GM18868 (cell line): ENCODE measurements at regions not wholly inside any gene's neighbourhood (a gene's known extent, or its start where the extent isn't known, plus 50 kb on each side); places are given as distances from the start of the nearest gene placed in this dataset.
"Not testable (repeated sequence)": the region's sequence is repeated elsewhere in the genome, so short reads cannot be mapped to it uniquely, and the experiment has no call there.

Source experiments
- ATAC-seq: cut with Tn5 transposase; IDR thresholded peaks from one replicate; pipeline ENCODE4 v1.9.1; 2021; ENCODE audit warnings: mild to moderate bottlenecking, moderate library complexity; ENCODE audit not compliant: unreplicated experiment

DNA sequence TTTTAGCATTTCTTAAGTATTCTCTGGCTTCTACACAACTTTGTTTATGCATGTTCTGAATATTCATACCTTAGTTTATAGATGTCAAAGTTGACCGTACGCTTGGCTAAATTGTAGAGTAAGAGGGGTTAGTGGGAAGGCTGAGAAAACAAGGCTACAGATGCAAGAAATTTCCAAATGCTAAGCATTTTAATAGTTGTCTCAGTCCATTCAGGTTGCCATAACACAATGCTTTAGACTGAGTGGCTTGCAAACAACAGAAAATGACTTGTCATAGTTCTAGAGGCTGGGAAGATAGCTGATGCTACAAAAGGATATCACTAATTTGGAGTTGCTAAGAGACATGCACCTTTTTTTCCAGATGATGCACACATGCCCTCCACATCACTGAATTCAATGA lies 53.0 kb upstream of the C1QTNF3 start:
- ATAC-seq, result not testable (repeated sequence)

- ATAC-seq, result not testable (repeated sequence)
Measured at GRCh38 chr5:34099891-34100290, 56.9 kb upstream of the C1QTNF3 start.

- not testable (repeated sequence) for ATAC-seq
Measured at GRCh38 chr5:34101567-34101966, 58.6 kb upstream of the C1QTNF3 start.

GRCh38 chr5:34108897-34109296 lies 65.9 kb upstream of the C1QTNF3 start:
- ATAC-seq, result not testable (repeated sequence)

- not testable (repeated sequence) for ATAC-seq
Measured at GRCh38 chr5:34124280-34124679, 81.3 kb upstream of the C1QTNF3 start.

DNA sequence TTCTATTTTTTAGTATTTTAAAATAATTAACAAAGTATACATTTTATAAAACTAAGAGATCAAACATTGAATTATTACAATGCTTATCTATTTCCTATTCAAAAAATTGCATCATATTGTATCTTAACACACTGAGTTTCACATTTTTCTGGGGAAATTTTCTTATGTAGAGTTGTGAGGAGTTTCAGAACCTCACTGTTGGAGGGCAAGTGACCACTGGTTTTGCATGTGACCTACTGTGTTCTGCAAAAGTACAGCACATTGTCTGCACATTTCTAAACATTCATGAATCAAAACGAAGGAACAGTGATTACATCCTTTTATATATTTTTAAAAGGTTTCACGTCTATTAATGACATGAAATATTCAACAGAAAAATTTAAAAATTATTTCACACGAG lies 82.3 kb upstream of the C1QTNF3 start:
- ATAC-seq, result peak; percentile 72

- not testable (repeated sequence) for ATAC-seq
Measured at GRCh38 chr5:34126741-34127140, 83.7 kb upstream of the C1QTNF3 start.

DNA sequence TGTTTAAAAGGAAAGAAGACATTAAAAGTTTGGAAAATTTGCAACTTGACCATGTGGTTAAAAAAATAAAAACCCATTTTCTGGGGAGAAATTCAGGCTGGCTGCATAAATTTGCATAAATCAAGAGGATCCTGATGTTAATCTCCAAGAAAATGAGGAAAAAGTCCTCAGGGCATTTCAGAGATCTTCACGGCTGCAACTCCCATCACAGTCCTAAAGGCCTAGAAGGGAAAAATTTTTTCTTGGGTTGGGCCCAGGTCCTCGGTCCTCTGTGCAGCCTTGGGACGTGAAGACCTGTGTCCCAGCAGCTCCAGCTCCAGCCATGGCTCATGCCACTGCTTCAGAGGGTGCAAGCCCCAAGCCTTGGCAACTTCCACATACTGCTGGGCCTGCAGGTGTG lies 84.8 kb upstream of the C1QTNF3 start:
- not testable (repeated sequence) for ATAC-seq

DNA sequence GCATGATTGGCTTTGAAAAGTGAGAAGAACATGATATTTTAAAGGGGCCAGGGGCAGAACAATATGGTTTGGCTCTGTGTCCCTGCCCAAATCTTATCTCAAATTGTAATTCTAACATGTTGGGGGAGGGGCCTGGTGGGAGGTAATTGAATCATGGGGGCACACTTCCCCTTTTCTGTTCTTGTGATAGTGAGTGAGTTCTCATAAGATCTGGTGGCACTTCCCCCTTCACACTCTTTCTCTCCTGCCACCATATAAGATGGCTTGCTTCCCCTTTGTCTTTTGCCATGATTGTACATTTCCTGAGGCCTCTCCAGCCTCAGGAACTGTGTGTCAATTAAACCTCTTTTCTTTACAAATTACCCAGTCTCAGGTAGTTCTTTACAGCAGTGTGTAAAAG lies 85.9 kb upstream of the C1QTNF3 start:
- ATAC-seq, result not testable (repeated sequence)

DNA sequence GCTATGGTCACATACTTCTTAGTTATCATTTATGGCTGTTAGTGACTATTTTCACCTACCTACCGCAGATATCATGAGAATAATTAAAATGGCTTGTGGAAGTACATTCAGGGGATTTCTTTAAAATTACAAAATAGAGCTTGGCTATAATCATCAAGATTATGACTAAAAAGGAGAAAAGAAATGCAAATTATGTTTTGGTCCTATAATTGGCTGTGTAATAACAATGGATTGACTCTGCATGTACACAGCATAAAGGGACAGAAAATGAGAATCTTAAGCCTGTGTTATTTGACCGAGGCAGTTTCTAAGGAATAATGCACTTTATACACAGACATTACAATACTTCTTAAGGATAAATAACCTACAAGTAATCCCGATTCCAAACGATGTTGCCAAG lies 112.0 kb upstream of the C1QTNF3 start:
- not testable (repeated sequence) for ATAC-seq

- not testable (repeated sequence) for ATAC-seq
Measured at GRCh38 chr5:34156703-34157414, 113.8 kb upstream of the C1QTNF3 start.

DNA sequence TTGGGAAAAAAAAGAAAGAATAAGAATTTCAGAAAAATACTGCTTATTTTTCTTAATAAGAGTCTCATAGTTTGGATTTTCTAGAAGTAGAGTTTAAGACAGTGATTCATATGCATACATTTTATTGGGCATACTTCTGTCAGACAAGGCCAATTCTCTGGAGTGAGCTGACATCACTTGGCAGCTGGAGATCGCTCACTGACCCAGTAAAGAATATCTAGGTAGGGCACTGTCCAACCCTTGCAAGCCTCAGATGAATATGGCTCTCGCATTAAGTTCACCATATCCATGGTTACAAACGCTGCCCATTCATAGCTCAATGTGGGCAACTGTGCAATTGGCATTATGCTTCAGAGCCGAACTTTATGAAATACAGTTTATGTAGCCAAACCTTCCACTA lies 117.9 kb upstream of the C1QTNF3 start:
- not testable (repeated sequence) for ATAC-seq

GRCh38 chr5:34171398-34171797 lies 128.4 kb upstream of the C1QTNF3 start:
- not testable (repeated sequence) for ATAC-seq

- ATAC-seq, result not testable (repeated sequence)
Measured at GRCh38 chr5:34179453-34180190, 136.6 kb upstream of the C1QTNF3 start.

GRCh38 chr5:34180225-34180624 lies 137.2 kb upstream of the C1QTNF3 start:
- not testable (repeated sequence) for ATAC-seq

DNA sequence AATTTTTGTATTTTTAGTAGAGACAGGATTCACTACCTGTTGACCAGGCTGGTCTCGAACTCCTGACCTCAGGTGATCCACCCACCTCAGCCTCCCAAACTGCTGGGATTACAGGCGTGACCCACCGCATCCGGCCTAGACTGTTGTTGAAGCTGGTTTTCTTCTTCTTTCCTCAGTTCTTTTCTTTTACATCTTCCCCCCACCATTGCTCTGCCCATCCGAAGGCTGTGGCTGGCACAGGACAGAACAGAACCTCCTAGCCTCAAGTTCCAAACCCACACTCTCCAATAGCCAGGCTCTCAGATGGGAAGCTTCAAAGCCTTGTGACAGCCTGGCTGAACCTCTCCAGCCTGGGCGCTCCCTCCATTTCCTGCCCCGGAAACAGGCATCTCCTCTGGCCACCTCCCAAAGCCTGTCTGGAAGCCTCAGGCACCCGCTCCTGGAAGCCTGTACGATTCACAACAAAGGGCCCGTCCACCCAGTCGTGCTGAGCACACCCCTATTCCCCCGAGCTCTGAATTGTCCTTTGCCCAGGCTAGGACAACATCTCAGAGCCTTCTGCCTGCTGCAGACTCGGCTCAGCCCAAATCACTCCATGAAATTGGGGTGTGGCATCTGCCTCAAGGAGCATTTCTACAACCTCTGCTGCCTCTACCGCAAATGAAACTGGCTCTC lies 138.1 kb upstream of the C1QTNF3 start:
- ATAC-seq, result not testable (repeated sequence)

GRCh38 chr5:34185005-34185404 lies 142.0 kb upstream of the C1QTNF3 start:
- ATAC-seq, result not testable (repeated sequence)

DNA sequence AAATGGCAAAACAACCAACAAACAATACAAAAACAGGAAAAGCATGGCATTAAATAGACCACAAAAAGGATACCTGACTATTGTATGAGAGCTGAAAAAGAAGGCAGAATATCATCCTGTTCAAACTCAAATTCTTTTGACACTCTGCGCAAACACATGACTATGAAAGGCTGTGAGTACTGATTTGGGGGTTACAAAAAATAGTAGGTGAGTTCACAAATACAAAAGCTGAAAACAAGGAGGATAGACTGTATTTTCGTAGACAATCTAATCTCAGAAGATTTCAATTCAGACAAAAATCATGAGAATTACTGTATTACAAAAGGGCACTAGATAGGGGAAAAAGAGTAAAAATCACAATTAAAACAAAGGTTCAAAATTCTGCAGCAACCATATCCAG lies 142.6 kb upstream of the C1QTNF3 start:
- ATAC-seq, result not testable (repeated sequence)

DNA sequence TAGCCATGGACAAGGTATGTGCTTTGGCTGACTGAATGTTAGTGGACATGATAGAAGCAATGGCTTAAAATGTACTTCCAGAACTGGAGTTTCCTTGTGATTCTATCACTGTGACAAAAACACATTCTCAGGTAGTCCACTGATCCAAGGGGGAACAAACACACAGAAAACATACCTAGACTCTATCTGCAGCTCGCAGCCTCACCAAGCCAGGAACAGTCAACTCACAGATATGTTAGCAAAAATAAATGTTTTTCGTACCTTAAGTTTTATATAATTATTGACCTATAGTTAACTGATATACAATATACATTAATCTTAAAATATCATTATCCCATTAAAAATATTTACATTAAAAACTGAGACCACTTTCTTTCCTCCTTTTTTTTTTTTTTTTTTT lies 143.1 kb upstream of the C1QTNF3 start:
- ATAC-seq, result not testable (repeated sequence)

DNA sequence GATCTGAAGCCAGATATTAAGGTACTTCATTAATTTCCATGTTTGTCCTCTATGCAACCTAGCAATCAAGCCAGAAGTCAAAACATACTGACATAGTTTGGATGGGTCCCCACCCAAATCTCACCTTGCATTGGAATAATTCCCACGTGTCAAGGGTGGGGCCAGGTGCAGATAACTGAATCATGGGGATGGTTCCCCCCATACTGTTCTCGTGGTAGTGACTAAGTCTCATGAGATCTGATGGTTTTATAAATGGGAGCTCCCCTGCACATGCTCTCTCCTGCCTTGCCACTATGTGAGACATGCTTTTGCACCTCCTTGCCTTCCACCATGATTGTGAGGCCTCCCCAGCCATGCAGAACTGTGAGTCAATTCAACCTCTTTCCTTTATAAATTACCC lies 143.9 kb upstream of the C1QTNF3 start:
- ATAC-seq, result not testable (repeated sequence)

GRCh38 chr5:34187441-34187840 lies 144.4 kb upstream of the C1QTNF3 start:
- ATAC-seq, result not testable (repeated sequence)
